ENCODE measurements at regions not wholly inside any gene's neighbourhood (a gene's known extent, or its start where the extent isn't known, plus 50 kb on each side); places are given as distances from the start of the nearest gene placed in this dataset.

- intact Hi-C loops (cut with micrococcal nuclease) = no loop called here
Observed at GRCh38 chr13:29664591-29664990, 69.1 kb upstream of the SLC7A1 start.

- intact Hi-C loops (cut with micrococcal nuclease) = no loop called here
Observed at GRCh38 chr13:29654843-29655547, 59.5 kb upstream of the SLC7A1 start.

- intact Hi-C loops (cut with micrococcal nuclease) = no loop called here
Observed at GRCh38 chr13:29654384-29654783, 58.9 kb upstream of the SLC7A1 start.

GRCh38 chr13:29648760-29649159 is 53.3 kb upstream of the SLC7A1 start:
- intact Hi-C loops (cut with micrococcal nuclease) = no loop called here
